ENCODE measurements at regions not wholly inside any gene's neighbourhood (a gene's known extent, or its start where the extent isn't known, plus 50 kb on each side); places are given as distances from the start of the nearest gene placed in this dataset.
"Not testable (repeated sequence)": the region's sequence is repeated elsewhere in the genome, so short reads cannot be mapped to it uniquely, and the experiment has no call there.

- DNase-seq (no peak), ATAC-seq (no peak)
- H3K27me3 Mint-ChIP-seq (ENCODE audit: low read depth): peaks cover 12% of the 10 kb centered on the region
- no peaks in the 10 kb centered on the region for H3K9me3 Mint-ChIP-seq
- no peak overlapping the region for H3K4me3 Mint-ChIP-seq
- H3K4me1 Mint-ChIP-seq (ENCODE audit: low read depth): peaks cover 28% of the 10 kb centered on the region
- no peaks in the 10 kb centered on the region for H3K36me3 Mint-ChIP-seq (ENCODE audit: insufficient read depth)
Observed at GRCh38 chr22:22733881-22734373, 89.5 kb downstream of the GGTLC2 start.

- not testable (repeated sequence) for H3K36me3 Mint-ChIP-seq (ENCODE audit: insufficient read depth); H3K4me3 Mint-ChIP-seq; DNase-seq; ATAC-seq; H3K9me3 Mint-ChIP-seq
- Mint-ChIP-seq H3K4me1 (ENCODE audit: low read depth) (peaks cover 26% of the 10 kb centered on the region), H3K27me3 (ENCODE audit: low read depth) (peaks cover 15% of the 10 kb centered on the region)
Observed at GRCh38 chr22:22734395-22735272, 90.2 kb downstream of the GGTLC2 start.

GRCh38 chr22:22735276-22735675 is 90.9 kb downstream of the GGTLC2 start:
- H3K9me3 Mint-ChIP-seq; H3K36me3 Mint-ChIP-seq (ENCODE audit: insufficient read depth); H3K4me3 Mint-ChIP-seq; DNase-seq; ATAC-seq: not testable (repeated sequence)
- Mint-ChIP-seq H3K27me3 (ENCODE audit: low read depth) (peaks cover 17% of the 10 kb centered on the region), H3K4me1 (ENCODE audit: low read depth) (peaks cover 26% of the 10 kb centered on the region)

- DNase-seq: no peak
- no peaks in the 10 kb centered on the region for H3K9me3 Mint-ChIP-seq
- ATAC-seq: no peak
- H3K36me3 Mint-ChIP-seq (ENCODE audit: insufficient read depth): no peaks in the 10 kb centered on the region
- H3K27me3 Mint-ChIP-seq (ENCODE audit: low read depth): peaks cover 17% of the 10 kb centered on the region
- no peak overlapping the region for H3K4me3 Mint-ChIP-seq
- peaks cover 26% of the 10 kb centered on the region for H3K4me1 Mint-ChIP-seq (ENCODE audit: low read depth)
Observed at GRCh38 chr22:22735695-22736611, 91.5 kb downstream of the GGTLC2 start.

- Mint-ChIP-seq H3K9me3 (no peaks in the 10 kb centered on the region), H3K27me3 (ENCODE audit: low read depth) (peaks cover 17% of the 10 kb centered on the region), H3K4me3 (no peak overlapping the region), H3K4me1 (ENCODE audit: low read depth) (peaks cover 21% of the 10 kb centered on the region), H3K36me3 (ENCODE audit: insufficient read depth) (no peaks in the 10 kb centered on the region)
- ATAC-seq: no peak
- no peak for DNase-seq
Observed at GRCh38 chr22:22737590-22737989, 93.2 kb downstream of the GGTLC2 start.

- DNase-seq (no peak), ATAC-seq (no peak)
- Mint-ChIP-seq H3K9me3 (no peaks in the 10 kb centered on the region), H3K4me3 (no peak overlapping the region), H3K4me1 (ENCODE audit: low read depth) (peaks cover 17% of the 10 kb centered on the region), H3K27me3 (ENCODE audit: low read depth) (peaks cover 20% of the 10 kb centered on the region), H3K36me3 (ENCODE audit: insufficient read depth) (no peaks in the 10 kb centered on the region)
Observed at GRCh38 chr22:22738959-22739585, 94.7 kb downstream of the GGTLC2 start.

GRCh38 chr22:22740560-22741276 is 96.3 kb downstream of the GGTLC2 start:
- no peak overlapping the region for H3K4me3 Mint-ChIP-seq
- DNase-seq (no peak), ATAC-seq (no peak)
- H3K36me3 Mint-ChIP-seq (ENCODE audit: insufficient read depth): no peaks in the 10 kb centered on the region
- no peaks in the 10 kb centered on the region for H3K9me3 Mint-ChIP-seq
- H3K27me3 Mint-ChIP-seq (ENCODE audit: low read depth): peaks cover 20% of the 10 kb centered on the region
- H3K4me1 Mint-ChIP-seq (ENCODE audit: low read depth): peaks cover 11% of the 10 kb centered on the region

GRCh38 chr22:22741843-22742242 is 97.4 kb downstream of the GGTLC2 start:
- Mint-ChIP-seq H3K4me1 (ENCODE audit: low read depth) (peaks cover 12% of the 10 kb centered on the region), H3K9me3 (no peaks in the 10 kb centered on the region), H3K36me3 (ENCODE audit: insufficient read depth) (no peaks in the 10 kb centered on the region), H3K4me3 (no peak overlapping the region), H3K27me3 (ENCODE audit: low read depth) (peaks cover 20% of the 10 kb centered on the region)
- ATAC-seq: no peak
- no peak for DNase-seq

- no peak for DNase-seq
- Mint-ChIP-seq H3K4me3 (no peak overlapping the region), H3K4me1 (ENCODE audit: low read depth) (peaks cover 12% of the 10 kb centered on the region), H3K36me3 (ENCODE audit: insufficient read depth) (no peaks in the 10 kb centered on the region), H3K27me3 (ENCODE audit: low read depth) (peaks cover 17% of the 10 kb centered on the region), H3K9me3 (no peaks in the 10 kb centered on the region)
- no peak for ATAC-seq
Observed at GRCh38 chr22:22742641-22743040, 98.2 kb downstream of the GGTLC2 start.

- Mint-ChIP-seq H3K9me3 (no peaks in the 10 kb centered on the region), H3K4me1 (ENCODE audit: low read depth) (peaks cover 14% of the 10 kb centered on the region), H3K36me3 (ENCODE audit: insufficient read depth) (no peaks in the 10 kb centered on the region), H3K27me3 (ENCODE audit: low read depth) (peaks cover 16% of the 10 kb centered on the region), H3K4me3 (no peak overlapping the region)
- DNase-seq: no peak
- ATAC-seq: no peak
Observed at GRCh38 chr22:22743128-22743760, 98.8 kb downstream of the GGTLC2 start.

GRCh38 chr22:22744412-22745224 is 100.2 kb downstream of the GGTLC2 start:
- ATAC-seq (no peak), DNase-seq (no peak)
- Mint-ChIP-seq H3K27me3 (ENCODE audit: low read depth) (peaks cover 7% of the 10 kb centered on the region), H3K4me1 (ENCODE audit: low read depth) (peaks cover 18% of the 10 kb centered on the region), H3K9me3 (no peaks in the 10 kb centered on the region), H3K4me3 (no peak overlapping the region), H3K36me3 (ENCODE audit: insufficient read depth) (no peaks in the 10 kb centered on the region)

GRCh38 chr22:22745225-22746060 is 101.0 kb downstream of the GGTLC2 start:
- H3K4me1 Mint-ChIP-seq (ENCODE audit: low read depth): peaks cover 18% of the 10 kb centered on the region
- H3K9me3 Mint-ChIP-seq: no peaks in the 10 kb centered on the region
- ATAC-seq (peak; percentile 61 to 62), DNase-seq (peak; percentile 27)
- H3K27me3 Mint-ChIP-seq (ENCODE audit: low read depth): peaks cover 4% of the 10 kb centered on the region
- H3K4me3 Mint-ChIP-seq: no peak overlapping the region
- H3K36me3 Mint-ChIP-seq (ENCODE audit: insufficient read depth): no peaks in the 10 kb centered on the region

Measured in activated T-cell treated with anti-CD3 and anti-CD28 coated beads, Interleukin-2, amount 50 U/mL, for 4 hours (primary cell).